HepG2 (cell line): ENCODE measurements at regions not wholly inside any gene's neighbourhood (a gene's known extent, or its start where the extent isn't known, plus 50 kb on each side); places are given as distances from the start of the nearest gene placed in this dataset.

Source experiments
- ATAC-seq: fragments of 200-7000 bp; cut with Tn5 transposase; 3 replicates; pipeline ENCODE4 v1.9.1; 2020; ENCODE audit warnings: mild to moderate bottlenecking, moderate library complexity
- BruUV-seq: library from RNA; stranded (reverse); fragments of 400-500 nt; replicated peaks from 2 replicates; lab custom pipeline; 2021; lab: Mats Ljungman, UMichigan
- CTCF ChIA-PET: fragments of 300-600 bp; formaldehyde crosslinking; extraction: SDS; loops from one replicate; lab custom pipeline; 2021; ENCODE audit warnings: low total read pairs, inconsistent platforms, low intra/inter-chr PET ratio; lab: Yijun Ruan, JAX
- POLR2A ChIA-PET: fragments of 350-600 bp; sonication (Branson Sonifier 250); formaldehyde crosslinking; loops from one replicate; lab custom pipeline; 2020; ENCODE audit warnings: antibody characterized with exemption, inconsistent platforms; lab: Yijun Ruan, JAX
- DNase-seq: peaks from one replicate; pipeline ENCODE4 v3.0.0-alpha.2; 2015; ENCODE audit warnings: low spot score
- FAIRE-seq: peaks from 3 replicates; lab custom pipeline; 2011; peaks lifted over from hg19 to GRCh38; lab: Jason Lieb, UNC
- H2AFZ ChIP-seq: one replicate; pipeline ENCODE4 v1.6.1; 2011; ENCODE audit warnings: low read length, inconsistent platforms
- H3K27ac ChIP-seq: fragments of 300-600 bp; 3 replicates; pipeline ENCODE4 v1.8.0; 2011; ENCODE audit warnings: mixed run types, mild to moderate bottlenecking, mixed read lengths, low read length, inconsistent platforms; ENCODE audit not compliant: insufficient read depth; ENCODE audit errors: extremely low read length
- H3K27me3 ChIP-seq, 2 experiments: fragments of 200-600 bp in 1 of 2; 2 replicates in 1 of 2; 3 replicates in 1 of 2; pipeline versions ENCODE4 v1.6.0 to v1.8.0; 2011; ENCODE audit warnings: low read length in 2 of 2, mild to moderate bottlenecking in 2 of 2, moderate library complexity in 2 of 2, inconsistent platforms in 1 of 2; ENCODE audit not compliant: insufficient read depth in 2 of 2, control insufficient read depth in 1 of 2
- H3K36me3 ChIP-seq, 2 experiments: fragments of 200-600 bp in 1 of 2; replicated peaks in 1 of 2; 2 replicates in 1 of 2; 3 replicates in 1 of 2; pipeline versions ENCODE4 v1.5.1 to v1.8.0; 2011; ENCODE audit warnings: low read length in 2 of 2, inconsistent platforms in 1 of 2; ENCODE audit not compliant: insufficient read depth in 2 of 2, control insufficient read depth in 1 of 2
- H3K4me1 ChIP-seq: 2 replicates; pipeline ENCODE4 v1.5.1; 2012; ENCODE audit warnings: low read length, inconsistent platforms; ENCODE audit not compliant: insufficient read depth
- H3K4me2 ChIP-seq: 2 replicates; pipeline ENCODE4 v1.6.0; 2011; ENCODE audit warnings: low read depth, low read length, inconsistent platforms
- H3K4me3 ChIP-seq, 3 experiments: fragments of 200-600 bp in 1 of 3; sonication (generic), shearing (Covaris generic) in 1 of 3; replicated peaks in 1 of 3; 2 replicates each; pipeline ENCODE4 v1.5.1; 2011 to 2016; ENCODE audit warnings: low read length in 3 of 3, inconsistent platforms in 2 of 3, low read depth in 2 of 3, mild to moderate bottlenecking in 2 of 3, control low read depth in 1 of 3, mixed read lengths in 1 of 3; ENCODE audit not compliant: insufficient read depth in 1 of 3
- H3K79me2 ChIP-seq: one replicate; pipeline ENCODE4 v1.6.1; 2011; ENCODE audit warnings: low read length, inconsistent platforms; ENCODE audit not compliant: insufficient read depth
- H3K9ac ChIP-seq: 2 replicates; pipeline ENCODE4 v1.6.0; 2011; ENCODE audit warnings: mild to moderate bottlenecking, low read depth, low read length, inconsistent platforms; ENCODE audit not compliant: insufficient read depth
- H3K9me3 ChIP-seq: 2 replicates; pipeline ENCODE4 v1.5.1; 2012; ENCODE audit warnings: mild to moderate bottlenecking, low read length
- H4K20me1 ChIP-seq: 2 replicates; pipeline ENCODE4 v1.6.0; 2011; ENCODE audit warnings: inconsistent platforms, mild to moderate bottlenecking, low read length, moderate library complexity; ENCODE audit not compliant: insufficient read depth
- CBFB ChIP-seq: sonication (generic); formaldehyde crosslinking; IDR thresholded peaks from 2 replicates; pipeline ENCODE4 v1.4.0; 2020; ENCODE audit warnings: missing genetic modification reagents
- HDAC1 ChIP-seq: sonication (generic); formaldehyde crosslinking; IDR thresholded peaks from 2 replicates; pipeline ENCODE4 v1.5.1; 2020; ENCODE audit warnings: mild to moderate bottlenecking, missing genetic modification reagents
- NCOA2 ChIP-seq: sonication (generic); formaldehyde crosslinking; IDR thresholded peaks from 2 replicates; pipeline ENCODE4 v1.8.0; 2022; ENCODE audit warnings: inconsistent platforms
- SP1 ChIP-seq, 2 experiments: fragments of 450-650 bp in 1 of 2; sonication (generic) in 1 of 2; formaldehyde crosslinking in 1 of 2; IDR thresholded peaks; 2 replicates each; pipeline versions ENCODE4 v1.4.0 to v1.6.1; 2016 to 2020; ENCODE audit warnings: missing genetic modification reagents in 1 of 2
- THAP7 ChIP-seq: sonication (generic); formaldehyde crosslinking; IDR thresholded peaks from 2 replicates; pipeline ENCODE4 v1.8.1; 2023; ENCODE audit warnings: mild to moderate bottlenecking, missing genetic modification reagents
- ZNF704 ChIP-seq: sonication (generic); formaldehyde crosslinking; IDR thresholded peaks from 2 replicates; pipeline ENCODE4 v1.8.1; 2023; ENCODE audit warnings: mild to moderate bottlenecking, inconsistent platforms, moderate library complexity, missing genetic modification reagents, borderline replicate concordance
- ZNF773 ChIP-seq: sonication (generic); formaldehyde crosslinking; IDR thresholded peaks from 2 replicates; pipeline ENCODE4 v1.4.0; 2020; ENCODE audit warnings: missing genetic modification reagents, borderline replicate concordance
- WGBS: methylation state at CpG from one replicate; pipeline ENCODE4 v1.1.6; 2017; ENCODE audit warnings: low lambda C conversion rate; 5-methylcytosine and 5-hydroxymethylcytosine counted together
- in situ Hi-C: cut with HindIII; loops from 2 replicates; pipeline ENCODE4 v1.10.0; 2017; ENCODE audit warnings: low pct_unique_long_range_greater_than_20kb; ENCODE audit not compliant: extremely low pct_ligation_motif_present
- intact Hi-C: fragments of 100-400 bp; cut with micrococcal nuclease; formaldehyde crosslinking; loops from one replicate; pipeline ENCODE4 v1.10.0; 2022; ENCODE audit not compliant: unreplicated experiment
- TF ChIP-seq, protein P1 (sequence below), 2 experiments: fragments of 450-650 bp in 1 of 2; sonication (generic) in 1 of 2; formaldehyde crosslinking in 1 of 2; IDR thresholded peaks; 2 replicates each; pipeline versions ENCODE4 v1.6.1 to v1.8.0; 2016 to 2022; ENCODE audit warnings: antibody characterized with exemption in 1 of 2, mild to moderate bottlenecking in 1 of 2, missing genetic modification reagents in 1 of 2
- TF ChIP-seq, protein P2 (sequence below): sonication (generic); formaldehyde crosslinking; IDR thresholded peaks from 2 replicates; pipeline ENCODE4 v1.9.0; 2021; ENCODE audit warnings: missing genetic modification reagents, mild to moderate bottlenecking, borderline replicate concordance

- CTCF ChIA-PET = no interaction called here
- FAIRE-seq (no peak), ATAC-seq (no peak), DNase-seq (no peak)
- Histone ChIP-seq H3K27ac (no peak overlapping the region), H3K27me3 (peaks cover 4 to 74% of the 10 kb centered on the region in 2 experiments; a peak in 4 of 5 replicates), H3K9ac (no peak overlapping the region), H3K4me2 (no peak overlapping the region), H3K79me2 (no peaks in the 10 kb centered on the region), H2AFZ (no peak overlapping the region), H3K36me3 (no peaks in the 10 kb centered on the region), H4K20me1 (no peaks in the 10 kb centered on the region), H3K4me3 (no peak overlapping the region), H3K4me1 (no peaks in the 10 kb centered on the region), H3K9me3 (no peaks in the 10 kb centered on the region)
- in situ Hi-C loops = no loop called here
- POLR2A ChIA-PET = no interaction called here
- WGBS = 18% methylated on average over 18 of the region's 35 CpGs
- intact Hi-C loops = no loop called here
- no TSS peak for BruUV-seq
- TF ChIP-seq ZNF704 (no peak), CBFB (CRISPR knock-in tag) (no peak), HDAC1 (CRISPR knock-in tag) (no peak), ZNF773 (CRISPR knock-in tag) (no peak), THAP7 (CRISPR knock-in tag) (no peak), SP1 (IDR thresholded peaks at IDR 0.05) (no peak), SP1 (CRISPR knock-in tag; IDR thresholded peaks at IDR 0.05) (no peak), NCOA2 (CRISPR knock-in tag) (no peak)
- TF ChIP-seq, protein P1, sequence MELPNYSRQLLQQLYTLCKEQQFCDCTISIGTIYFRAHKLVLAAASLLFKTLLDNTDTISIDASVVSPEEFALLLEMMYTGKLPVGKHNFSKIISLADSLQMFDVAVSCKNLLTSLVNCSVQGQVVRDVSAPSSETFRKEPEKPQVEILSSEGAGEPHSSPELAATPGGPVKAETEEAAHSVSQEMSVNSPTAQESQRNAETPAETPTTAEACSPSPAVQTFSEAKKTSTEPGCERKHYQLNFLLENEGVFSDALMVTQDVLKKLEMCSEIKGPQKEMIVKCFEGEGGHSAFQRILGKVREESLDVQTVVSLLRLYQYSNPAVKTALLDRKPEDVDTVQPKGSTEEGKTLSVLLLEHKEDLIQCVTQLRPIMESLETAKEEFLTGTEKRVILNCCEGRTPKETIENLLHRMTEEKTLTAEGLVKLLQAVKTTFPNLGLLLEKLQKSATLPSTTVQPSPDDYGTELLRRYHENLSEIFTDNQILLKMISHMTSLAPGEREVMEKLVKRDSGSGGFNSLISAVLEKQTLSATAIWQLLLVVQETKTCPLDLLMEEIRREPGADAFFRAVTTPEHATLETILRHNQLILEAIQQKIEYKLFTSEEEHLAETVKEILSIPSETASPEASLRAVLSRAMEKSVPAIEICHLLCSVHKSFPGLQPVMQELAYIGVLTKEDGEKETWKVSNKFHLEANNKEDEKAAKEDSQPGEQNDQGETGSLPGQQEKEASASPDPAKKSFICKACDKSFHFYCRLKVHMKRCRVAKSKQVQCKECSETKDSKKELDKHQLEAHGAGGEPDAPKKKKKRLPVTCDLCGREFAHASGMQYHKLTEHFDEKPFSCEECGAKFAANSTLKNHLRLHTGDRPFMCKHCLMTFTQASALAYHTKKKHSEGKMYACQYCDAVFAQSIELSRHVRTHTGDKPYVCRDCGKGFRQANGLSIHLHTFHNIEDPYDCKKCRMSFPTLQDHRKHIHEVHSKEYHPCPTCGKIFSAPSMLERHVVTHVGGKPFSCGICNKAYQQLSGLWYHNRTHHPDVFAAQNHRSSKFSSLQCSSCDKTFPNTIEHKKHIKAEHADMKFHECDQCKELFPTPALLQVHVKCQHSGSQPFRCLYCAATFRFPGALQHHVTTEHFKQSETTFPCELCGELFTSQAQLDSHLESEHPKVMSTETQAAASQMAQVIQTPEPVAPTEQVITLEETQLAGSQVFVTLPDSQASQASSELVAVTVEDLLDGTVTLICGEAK (IDR thresholded peaks at IDR 0.05) = no peak
- TF ChIP-seq, protein P1 (CRISPR knock-in tag; IDR thresholded peaks at IDR 0.05) = no peak
- TF ChIP-seq, protein P2, sequence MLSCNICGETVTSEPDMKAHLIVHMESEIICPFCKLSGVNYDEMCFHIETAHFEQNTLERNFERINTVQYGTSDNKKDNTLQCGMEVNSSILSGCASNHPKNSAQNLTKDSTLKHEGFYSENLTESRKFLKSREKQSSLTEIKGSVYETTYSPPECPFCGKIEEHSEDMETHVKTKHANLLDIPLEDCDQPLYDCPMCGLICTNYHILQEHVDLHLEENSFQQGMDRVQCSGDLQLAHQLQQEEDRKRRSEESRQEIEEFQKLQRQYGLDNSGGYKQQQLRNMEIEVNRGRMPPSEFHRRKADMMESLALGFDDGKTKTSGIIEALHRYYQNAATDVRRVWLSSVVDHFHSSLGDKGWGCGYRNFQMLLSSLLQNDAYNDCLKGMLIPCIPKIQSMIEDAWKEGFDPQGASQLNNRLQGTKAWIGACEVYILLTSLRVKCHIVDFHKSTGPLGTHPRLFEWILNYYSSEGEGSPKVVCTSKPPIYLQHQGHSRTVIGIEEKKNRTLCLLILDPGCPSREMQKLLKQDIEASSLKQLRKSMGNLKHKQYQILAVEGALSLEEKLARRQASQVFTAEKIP = no peak
Observed at GRCh38 chr5:2007878-2008501, 125.3 kb upstream of the IRX4 start.
